Gastrocnemius medialis (tissue), 4 donors: ENCODE measurements at regions not wholly inside any gene's neighbourhood (a gene's known extent, or its start where the extent isn't known, plus 50 kb on each side); places are given as distances from the start of the nearest gene placed in this dataset.
"Not testable (repeated sequence)": the region's sequence is repeated elsewhere in the genome, so short reads cannot be mapped to it uniquely, and the experiment has no call there.

Source experiments
- ATAC-seq, 2 donors: fragments of 150-250 bp; one replicate each; pipeline ENCODE4 v1.9.1; 2016
- DNase-seq, 2 donors: peaks; one replicate each; pipeline ENCODE4 v3.0.0-alpha.2; 2019
- H3K27ac ChIP-seq, 4 donors: fragments of 200-600 bp; sonication (generic); 1 replicate in 1 of 4; 2 replicates in 3 of 4; pipeline ENCODE4 v1.5.1; 2016 to 2018; ENCODE audit warnings: mild to moderate bottlenecking in 2 of 4, moderate library complexity in 1 of 4
- H3K27me3 ChIP-seq, 3 donors: fragments of 200-600 bp; sonication (generic) in 2 of 3; 1 replicate in 1 of 3; 2 replicates in 2 of 3; pipeline versions ENCODE4 v1.5.1 to v1.6.0; 2016 to 2019; ENCODE audit warnings: mild to moderate bottlenecking in 1 of 3, moderate library complexity in 1 of 3
- H3K36me3 ChIP-seq, 2 donors: fragments of 200-600 bp; sonication (generic) in 1 of 2; one replicate each; pipeline ENCODE4 v1.5.1; 2017 to 2018
- H3K4me1 ChIP-seq, 2 donors: fragments of 200-600 bp; sonication (generic) in 1 of 2; one replicate each; pipeline ENCODE4 v1.5.1; 2016 to 2017; ENCODE audit warnings: mild to moderate bottlenecking in 2 of 2
- H3K4me3 ChIP-seq, 4 donors: fragments of 200-600 bp; sonication (generic) in 3 of 4; 1 replicate in 1 of 4; 2 replicates in 3 of 4; pipeline ENCODE4 v1.5.1; 2016 to 2019; ENCODE audit warnings: mild to moderate bottlenecking in 2 of 4
- H3K9me3 ChIP-seq, 3 donors: fragments of 200-600 bp; sonication (generic) in 2 of 3; 1 replicate in 1 of 3; 2 replicates in 2 of 3; pipeline ENCODE4 v1.5.1; 2016 to 2019
- CTCF ChIP-seq, 5 experiments: fragments of 450-650 bp in 3 of 5; fragments of 200-600 bp in 2 of 5; sonication (generic) in 2 of 5; IDR thresholded peaks in 4 of 5; conservative IDR thresholded peaks in 1 of 5; 1 replicate in 4 of 5; 2 replicates in 1 of 5; pipeline ENCODE4 v1.5.1; 2016 to 2019; ENCODE audit warnings: antibody characterized with exemption in 5 of 5, mild to moderate bottlenecking in 3 of 5, moderate library complexity in 3 of 5
- POLR2A ChIP-seq, 2 donors: fragments of 450-650 bp; IDR thresholded peaks; one replicate each; pipeline ENCODE4 v1.6.1; 2017; ENCODE audit warnings: antibody characterized with exemption in 2 of 2, mild to moderate bottlenecking in 2 of 2, moderate library complexity in 2 of 2
- in situ Hi-C, 4 donors: fragments of 200-750 bp; cut with MboI; loops; one replicate each; pipeline versions ENCODE4 v1.15.0 to v1.8.0; 2017; ENCODE audit warnings: low sequenced_read_pairs in 4 of 4
- intact Hi-C: fragments of 100-400 bp; cut with DNase I; formaldehyde crosslinking; loops from one replicate; pipeline ENCODE4 v1.15.1; 2023; ENCODE audit warnings: low total_unique reads

- Histone ChIP-seq H3K4me3 (no peak overlapping the region), H3K27me3 (no peaks in the 10 kb centered on the region), H3K36me3 (no peaks in the 10 kb centered on the region), H3K4me1 (no peaks in the 10 kb centered on the region), H3K9me3 (no peaks in the 10 kb centered on the region), H3K27ac (no peak overlapping the region)
- no peak for TF ChIP-seq POLR2A (IDR thresholded peaks at IDR 0.05)
- no peak for TF ChIP-seq CTCF (IDR thresholded peaks at IDR 0.05 in 4 of 5, conservative IDR thresholded peaks at IDR 0.05 in 1 of 5)
- ATAC-seq (no peak), DNase-seq (no peak)
- intact Hi-C loops (no loop called here), in situ Hi-C loops (no loop called here)
Observed at GRCh38 chr18:41643427-41643826, 311.6 kb upstream of the PIK3C3 start.

- Histone ChIP-seq H3K27ac (no peak overlapping the region), H3K9me3 (no peaks in the 10 kb centered on the region), H3K4me1 (no peaks in the 10 kb centered on the region), H3K27me3 (no peaks in the 10 kb centered on the region), H3K36me3 (no peaks in the 10 kb centered on the region), H3K4me3 (no peak overlapping the region)
- TF ChIP-seq POLR2A (IDR thresholded peaks at IDR 0.05) = no peak
- TF ChIP-seq CTCF (IDR thresholded peaks at IDR 0.05 in 4 of 5, conservative IDR thresholded peaks at IDR 0.05 in 1 of 5) = no peak
- no peak for DNase-seq
- in situ Hi-C loops = no loop called here
- ATAC-seq = no peak
- intact Hi-C loops = no loop called here
Observed at GRCh38 chr18:41642756-41643155, 312.3 kb upstream of the PIK3C3 start.

GRCh38 chr18:41639218-41639617 is 315.8 kb upstream of the PIK3C3 start:
- in situ Hi-C loops = no loop called here
- no peak for TF ChIP-seq CTCF (IDR thresholded peaks at IDR 0.05 in 4 of 5, conservative IDR thresholded peaks at IDR 0.05 in 1 of 5)

GRCh38 chr18:41631723-41632285 is 323.2 kb upstream of the PIK3C3 start:
- H3K4me3 ChIP-seq, H3K27ac ChIP-seq, H3K36me3 ChIP-seq, ATAC-seq, in situ Hi-C loops, DNase-seq, H3K9me3 ChIP-seq, H3K27me3 ChIP-seq, intact Hi-C loops, H3K4me1 ChIP-seq: not testable (repeated sequence)

More at GRCh38 chr18:41639218-41639617, 315.8 kb upstream of the PIK3C3 start:
- Histone ChIP-seq H3K4me3 (no peak overlapping the region), H3K36me3 (no peaks in the 10 kb centered on the region), H3K9me3 (no peaks in the 10 kb centered on the region), H3K27me3 (no peaks in the 10 kb centered on the region), H3K4me1 (no peaks in the 10 kb centered on the region), H3K27ac (no peak overlapping the region)
- ATAC-seq (no peak), DNase-seq (no peak)
- intact Hi-C loops = no loop called here

GRCh38 chr18:41630232-41630886 is 324.7 kb upstream of the PIK3C3 start:
- ATAC-seq (no peak), DNase-seq (no peak)
- Histone ChIP-seq H3K27ac (no peak overlapping the region), H3K27me3 (no peaks in the 10 kb centered on the region), H3K4me1 (no peaks in the 10 kb centered on the region), H3K4me3 (no peak overlapping the region), H3K9me3 (no peaks in the 10 kb centered on the region), H3K36me3 (no peaks in the 10 kb centered on the region)
- no peak for TF ChIP-seq CTCF (IDR thresholded peaks at IDR 0.05 in 4 of 5, conservative IDR thresholded peaks at IDR 0.05 in 1 of 5)
- TF ChIP-seq POLR2A (IDR thresholded peaks at IDR 0.05) = no peak
- in situ Hi-C loops (no loop called here), intact Hi-C loops (no loop called here)
